Panc1 (cell line): ENCODE measurements at regions not wholly inside any gene's neighbourhood (a gene's known extent, or its start where the extent isn't known, plus 50 kb on each side); places are given as distances from the start of the nearest gene placed in this dataset.

Source experiments
- CTCF ChIP-seq: fragments of 450-650 bp; IDR thresholded peaks from 2 replicates; pipeline ENCODE4 v1.5.1; 2017; ENCODE audit warnings: mild to moderate bottlenecking
- POLR2AphosphoS5 ChIP-seq: IDR thresholded peaks from 2 replicates; pipeline ENCODE4 v1.6.1; 2012; ENCODE audit warnings: mild to moderate bottlenecking, low read depth, low read length, moderate library complexity
- REST ChIP-seq, 2 experiments: IDR thresholded peaks; 2 replicates each; pipeline ENCODE4 v1.6.1; 2011 to 2012; ENCODE audit warnings: low read depth in 2 of 2, control low read depth in 1 of 2, low read length in 1 of 2, mild to moderate bottlenecking in 1 of 2, moderate library complexity in 1 of 2; ENCODE audit not compliant: insufficient read depth in 1 of 2
- SIN3A ChIP-seq: IDR thresholded peaks from 2 replicates; pipeline ENCODE4 v1.6.1; 2012; ENCODE audit warnings: low read depth, mild to moderate bottlenecking, low read length, moderate library complexity, borderline replicate concordance; ENCODE audit not compliant: insufficient read depth
- TCF7L2 ChIP-seq: IDR thresholded peaks from 2 replicates; pipeline ENCODE4 v1.6.1; 2011; ENCODE audit warnings: mild to moderate bottlenecking, low read depth, low read length, inconsistent platforms

GRCh38 chr15:93771196-93772030, 459.9 kb upstream of the MCTP2 start:
- TF ChIP-seq CTCF (no peak), REST (IDR thresholded peaks at IDR 0.05; ENCODE audit: insufficient read depth in 1 of 2, low read depth in 2 of 2, low read length in 1 of 2) (no peak), POLR2AphosphoS5 (no peak), SIN3A (no peak), TCF7L2 (no peak)
